OCI-LY7 (cell line): ENCODE measurements at regions not wholly inside any gene's neighbourhood (a gene's known extent, or its start where the extent isn't known, plus 50 kb on each side); places are given as distances from the start of the nearest gene placed in this dataset.

Experiments used
- BruUV-seq: library from RNA; stranded (reverse); fragments of 400-500 nt; replicated peaks from 2 replicates; lab custom pipeline; 2021; lab: Mats Ljungman, UMichigan
- CTCF ChIA-PET: fragments of 300-600 bp; sonication (Branson Sonifier 250); formaldehyde crosslinking; loops from one replicate; lab custom pipeline; 2022; ENCODE audit warnings: antibody characterized with exemption; ENCODE audit not compliant: unreplicated experiment; lab: Charles Lee
- POLR2A ChIA-PET: fragments of 300-600 bp; sonication (Branson Sonifier 250); formaldehyde crosslinking; loops from one replicate; lab custom pipeline; 2022; ENCODE audit warnings: antibody characterized with exemption; lab: Charles Lee
- DNase-seq: peaks from one replicate; pipeline ENCODE4 v3.0.0-alpha.2; 2015; ENCODE audit warnings: low spot score
- H2AFZ ChIP-seq: fragments of 200-600 bp; sonication (generic), shearing (Covaris generic); 2 replicates; pipeline ENCODE4 v1.6.1; 2014; ENCODE audit warnings: mild to moderate bottlenecking, antibody characterized with exemption, low read length, moderate library complexity
- H3K27ac ChIP-seq: fragments of 200-600 bp; sonication (generic); 2 replicates; pipeline ENCODE4 v1.5.1; 2014; ENCODE audit warnings: mixed run types, low read depth, mild to moderate bottlenecking, moderate library complexity, low read length, inconsistent platforms; ENCODE audit not compliant: poor library complexity, severe bottlenecking
- H3K36me3 ChIP-seq: fragments of 200-600 bp; sonication (generic); 2 replicates; pipeline ENCODE4 v1.6.1; 2014; ENCODE audit warnings: mild to moderate bottlenecking, antibody characterized with exemption, low read length, moderate library complexity, mixed read lengths; ENCODE audit not compliant: insufficient read depth
- H3K4me1 ChIP-seq: fragments of 200-600 bp; sonication (generic); 2 replicates; pipeline ENCODE4 v1.5.1; 2014; ENCODE audit warnings: mild to moderate bottlenecking, low read length; ENCODE audit not compliant: insufficient read depth, poor library complexity, severe bottlenecking
- H3K4me2 ChIP-seq: fragments of 200-600 bp; sonication (generic); 2 replicates; pipeline ENCODE4 v1.6.1; 2014; ENCODE audit warnings: mild to moderate bottlenecking, low read length
- H3K4me3 ChIP-seq: fragments of 200-600 bp; sonication (generic); 2 replicates; pipeline ENCODE4 v1.5.1; 2014; ENCODE audit warnings: mild to moderate bottlenecking, low read depth, low read length; ENCODE audit not compliant: poor library complexity, severe bottlenecking
- H3K79me2 ChIP-seq: fragments of 200-600 bp; sonication (generic); 2 replicates; pipeline ENCODE4 v1.6.1; 2016; ENCODE audit warnings: low read depth, mild to moderate bottlenecking, low read length, moderate library complexity, mixed read lengths; ENCODE audit not compliant: insufficient read depth
- H3K9me2 ChIP-seq: fragments of 200-600 bp; sonication (generic); 2 replicates; pipeline ENCODE4 v1.6.1; 2016; ENCODE audit warnings: mild to moderate bottlenecking, low read length, mixed read lengths; ENCODE audit not compliant: insufficient read depth
- H3K9me3 ChIP-seq: fragments of 200-600 bp; sonication (generic); 2 replicates; pipeline ENCODE4 v1.6.1; 2014; ENCODE audit warnings: mild to moderate bottlenecking, mixed run types, low read length, mixed read lengths
- H4K20me1 ChIP-seq: fragments of 200-600 bp; sonication (generic); 2 replicates; pipeline ENCODE4 v1.6.1; 2014; ENCODE audit warnings: mild to moderate bottlenecking, antibody characterized with exemption, low read length, moderate library complexity, mixed read lengths; ENCODE audit not compliant: insufficient read depth
- EZH2phosphoT487 ChIP-seq: fragments of 200-600 bp; sonication (generic); IDR thresholded peaks from 2 replicates; pipeline ENCODE4 v1.6.1; 2018; ENCODE audit warnings: low read depth, borderline replicate concordance, mild to moderate bottlenecking, mixed run types, antibody characterized with exemption, low read length, moderate library complexity, mixed read lengths
- intact Hi-C: fragments of 100-400 bp; cut with micrococcal nuclease; formaldehyde crosslinking; loops from one replicate; pipeline ENCODE4 v1.10.0; 2022; ENCODE audit not compliant: unreplicated experiment
- TF ChIP-seq, protein P1 (sequence below): fragments of 200-600 bp; sonication (generic); conservative IDR thresholded peaks from 2 replicates; pipeline ENCODE4 v1.5.1; 2014; ENCODE audit warnings: mild to moderate bottlenecking, antibody characterized with exemption, low read length, moderate library complexity, mixed read lengths

DNA sequence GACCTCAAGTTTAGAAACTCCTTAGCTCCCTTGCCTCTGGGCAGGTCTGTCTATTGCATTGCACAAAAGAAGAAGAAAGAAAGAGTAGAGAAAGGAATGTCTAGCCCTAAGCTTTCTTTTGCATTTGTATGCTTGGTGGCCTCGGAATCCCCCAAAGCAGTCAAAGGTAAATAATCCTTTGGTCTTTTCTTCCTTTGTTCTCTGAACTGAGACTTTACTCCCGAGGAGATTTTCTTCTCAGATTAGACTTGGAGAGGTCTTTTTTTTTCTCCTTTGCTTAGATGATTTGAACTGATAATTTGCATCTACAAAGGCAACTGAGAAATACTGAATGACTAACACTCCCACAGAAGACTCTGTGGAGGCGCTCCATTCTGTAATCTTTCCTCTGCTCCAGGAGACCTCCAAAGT lies 93.2 kb downstream of the AKR1D1 start:
- H4K20me1 ChIP-seq = no peaks in the 10 kb centered on the region
- ChIA-PET POLR2A (no interaction called here), CTCF (no interaction called here)
- intact Hi-C loops = no loop called here
- TF ChIP-seq, protein P1, sequence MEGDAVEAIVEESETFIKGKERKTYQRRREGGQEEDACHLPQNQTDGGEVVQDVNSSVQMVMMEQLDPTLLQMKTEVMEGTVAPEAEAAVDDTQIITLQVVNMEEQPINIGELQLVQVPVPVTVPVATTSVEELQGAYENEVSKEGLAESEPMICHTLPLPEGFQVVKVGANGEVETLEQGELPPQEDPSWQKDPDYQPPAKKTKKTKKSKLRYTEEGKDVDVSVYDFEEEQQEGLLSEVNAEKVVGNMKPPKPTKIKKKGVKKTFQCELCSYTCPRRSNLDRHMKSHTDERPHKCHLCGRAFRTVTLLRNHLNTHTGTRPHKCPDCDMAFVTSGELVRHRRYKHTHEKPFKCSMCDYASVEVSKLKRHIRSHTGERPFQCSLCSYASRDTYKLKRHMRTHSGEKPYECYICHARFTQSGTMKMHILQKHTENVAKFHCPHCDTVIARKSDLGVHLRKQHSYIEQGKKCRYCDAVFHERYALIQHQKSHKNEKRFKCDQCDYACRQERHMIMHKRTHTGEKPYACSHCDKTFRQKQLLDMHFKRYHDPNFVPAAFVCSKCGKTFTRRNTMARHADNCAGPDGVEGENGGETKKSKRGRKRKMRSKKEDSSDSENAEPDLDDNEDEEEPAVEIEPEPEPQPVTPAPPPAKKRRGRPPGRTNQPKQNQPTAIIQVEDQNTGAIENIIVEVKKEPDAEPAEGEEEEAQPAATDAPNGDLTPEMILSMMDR = no peak
- no peak for TF ChIP-seq EZH2phosphoT487
- no peak overlapping the region for H3K27ac ChIP-seq
- DNase-seq = no peak
- no peak overlapping the region for H3K4me3 ChIP-seq
- no peaks in the 10 kb centered on the region for H3K4me1 ChIP-seq
- no peaks in the 10 kb centered on the region for H3K9me2 ChIP-seq
- H3K9me3 ChIP-seq = no peaks in the 10 kb centered on the region
- no peaks in the 10 kb centered on the region for H3K79me2 ChIP-seq
- H3K4me2 ChIP-seq = no peak overlapping the region
- no peaks in the 10 kb centered on the region for H3K36me3 ChIP-seq
- no TSS peak for BruUV-seq
- no peak overlapping the region for H2AFZ ChIP-seq

DNA sequence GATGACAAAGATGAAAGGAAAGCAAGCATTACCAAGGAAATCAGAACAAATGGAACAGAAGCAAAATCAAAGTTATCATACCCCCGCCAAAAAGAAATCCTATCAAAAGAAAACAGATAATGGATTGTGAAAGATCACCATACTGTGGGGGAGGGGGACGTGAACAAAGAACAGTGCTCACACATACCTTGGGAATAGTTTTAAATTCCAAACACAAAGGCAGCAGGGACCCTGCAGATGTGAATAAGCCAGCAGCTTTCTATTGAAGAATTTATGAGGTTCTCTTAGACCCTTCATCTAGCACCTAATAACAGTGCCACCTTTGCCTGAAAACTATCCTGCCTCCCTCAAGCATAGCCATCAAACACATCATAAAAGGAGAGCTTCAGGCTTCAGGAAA lies 94.0 kb downstream of the AKR1D1 start:
- no peak overlapping the region for H2AFZ ChIP-seq
- H3K4me1 ChIP-seq = no peaks in the 10 kb centered on the region
- no peak overlapping the region for H3K4me2 ChIP-seq
- BruUV-seq = no TSS peak
- no peaks in the 10 kb centered on the region for H3K9me3 ChIP-seq
- no peaks in the 10 kb centered on the region for H3K79me2 ChIP-seq
- ChIA-PET POLR2A (no interaction called here), CTCF (no interaction called here)
- TF ChIP-seq, protein P1 = no peak
- TF ChIP-seq EZH2phosphoT487 = no peak
- no peak for DNase-seq
- no peak overlapping the region for H3K27ac ChIP-seq
- H3K9me2 ChIP-seq = no peaks in the 10 kb centered on the region
- no peaks in the 10 kb centered on the region for H3K36me3 ChIP-seq
- intact Hi-C loops = no loop called here
- no peaks in the 10 kb centered on the region for H4K20me1 ChIP-seq
- no peak overlapping the region for H3K4me3 ChIP-seq

DNA sequence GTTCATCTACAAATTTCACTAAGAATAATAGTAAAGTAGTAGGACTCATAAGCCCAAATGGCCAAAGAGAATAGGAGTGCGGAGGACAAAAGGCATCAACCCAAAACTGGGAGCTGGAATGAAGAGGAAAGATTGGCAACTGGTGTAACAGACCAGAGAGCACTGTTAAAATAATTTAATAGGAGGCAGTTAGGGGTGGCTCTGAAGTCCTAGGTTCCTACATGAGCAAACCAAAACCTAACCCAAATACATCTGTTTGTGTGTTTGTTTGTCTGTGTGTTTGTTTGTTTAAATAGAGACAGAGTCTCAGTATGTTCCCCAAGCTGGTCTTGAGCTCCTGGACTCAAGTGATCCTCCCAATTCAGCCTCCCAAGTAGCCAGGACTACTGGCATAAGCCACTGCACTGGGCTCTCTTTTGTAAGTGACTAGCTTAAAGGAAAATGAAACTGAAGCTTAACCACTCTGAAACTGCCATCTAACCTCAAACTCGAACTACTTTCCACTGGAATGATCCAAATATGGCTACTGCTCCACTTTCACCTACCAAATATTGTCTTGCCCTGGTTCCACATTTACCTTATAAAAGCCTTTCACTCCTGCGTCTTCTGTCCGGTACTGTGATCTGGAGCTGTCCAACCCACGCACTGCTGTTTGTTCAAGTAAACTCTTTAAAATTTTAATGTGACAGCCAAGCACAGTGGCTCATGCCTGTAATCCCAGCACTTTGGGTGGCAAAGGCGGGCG lies 94.9 kb downstream of the AKR1D1 start:
- Histone ChIP-seq H3K27ac (no peak overlapping the region), H3K4me3 (no peak overlapping the region), H2AFZ (no peak overlapping the region), H3K79me2 (no peaks in the 10 kb centered on the region), H3K4me2 (no peak overlapping the region), H3K9me2 (no peaks in the 10 kb centered on the region), H4K20me1 (no peaks in the 10 kb centered on the region), H3K4me1 (no peaks in the 10 kb centered on the region), H3K9me3 (no peaks in the 10 kb centered on the region), H3K36me3 (no peaks in the 10 kb centered on the region)
- ChIA-PET CTCF (no interaction called here), POLR2A (interaction anchor here (0.6 kb wide), 2 partner anchors 545 to 1128 kb away, joined by 3 to 4 read pairs; no protein-coding TSS in a partner anchor)
- no peak for TF ChIP-seq EZH2phosphoT487
- TF ChIP-seq, protein P1 = no peak
- BruUV-seq = no TSS peak
- no peak for DNase-seq
- intact Hi-C loops = no loop called here
